HEK293T (cell line): ENCODE measurements at regions not wholly inside any gene's neighbourhood (a gene's known extent, or its start where the extent isn't known, plus 50 kb on each side); places are given as distances from the start of the nearest gene placed in this dataset.

Experiments used
- BHLHE40 ChIP-seq: fragments of 450-650 bp; IDR thresholded peaks from 2 replicates; pipeline ENCODE4 v1.6.1; 2016; ENCODE audit warnings: mild to moderate bottlenecking, moderate library complexity, borderline replicate concordance
- CTBP1 ChIP-seq: fragments of 450-650 bp; IDR thresholded peaks from 2 replicates; pipeline ENCODE4 v1.6.1; 2016; ENCODE audit warnings: borderline replicate concordance
- ELF4 ChIP-seq: fragments of 450-650 bp; IDR thresholded peaks from 2 replicates; pipeline ENCODE4 v1.6.1; 2017; ENCODE audit warnings: antibody characterized with exemption
- FOXM1 ChIP-seq: fragments of 450-650 bp; IDR thresholded peaks from 2 replicates; pipeline ENCODE4 v1.6.1; 2017; ENCODE audit warnings: mild to moderate bottlenecking, borderline replicate concordance
- NFRKB ChIP-seq: fragments of 450-650 bp; IDR thresholded peaks from 2 replicates; pipeline ENCODE4 v1.6.1; 2016; ENCODE audit warnings: mild to moderate bottlenecking, moderate library complexity
- SP1 ChIP-seq: fragments of 450-650 bp; IDR thresholded peaks from 2 replicates; pipeline ENCODE4 v1.6.1; 2017
- TARDBP ChIP-seq: fragments of 450-650 bp; IDR thresholded peaks from 2 replicates; pipeline ENCODE4 v1.6.1; 2016

DNA sequence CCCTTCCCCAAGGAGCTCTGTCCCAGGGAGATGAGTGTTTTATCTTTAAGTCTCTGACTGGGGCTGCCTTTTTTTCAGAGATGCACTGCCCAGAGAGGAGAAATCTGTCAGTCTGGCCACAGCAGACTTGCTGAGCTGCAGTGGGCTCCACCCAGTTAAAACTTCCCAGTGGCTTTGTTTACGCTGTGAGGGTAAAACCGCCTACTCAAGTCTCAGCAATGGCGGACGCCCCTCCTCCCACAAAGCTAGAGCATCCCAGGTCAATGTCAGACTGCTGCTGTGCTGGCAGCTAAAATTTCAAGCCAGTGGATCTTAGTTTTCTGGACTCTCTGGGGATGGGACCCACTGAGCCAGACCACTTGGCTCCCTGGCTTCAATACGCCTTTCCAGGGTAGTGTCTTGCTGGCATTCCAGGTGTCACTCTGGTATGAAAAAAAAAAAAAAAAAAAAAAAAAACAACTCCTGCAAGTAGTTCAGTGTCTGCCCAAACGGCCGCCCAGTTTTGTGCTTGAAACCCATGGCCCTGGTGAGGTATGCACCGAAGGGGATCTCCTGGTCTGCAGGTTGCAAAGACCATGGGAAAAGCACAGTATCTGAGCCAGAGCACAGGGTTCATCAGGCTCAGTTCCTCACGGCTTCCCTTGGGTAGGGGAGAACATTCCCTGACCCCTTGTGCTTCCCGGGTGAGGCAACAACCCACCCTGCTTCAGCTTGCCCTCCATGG is 1616.1 kb upstream of the ADGRL3 start:
- no peak for TF ChIP-seq FOXM1
- TF ChIP-seq BHLHE40 = no peak
- no peak for TF ChIP-seq CTBP1
- no peak for TF ChIP-seq SP1
- no peak for TF ChIP-seq TARDBP
- TF ChIP-seq ELF4 = no peak
- no peak for TF ChIP-seq NFRKB
